ENCODE measurements at regions not wholly inside any gene's neighbourhood (a gene's known extent, or its start where the extent isn't known, plus 50 kb on each side); places are given as distances from the start of the nearest gene placed in this dataset.

- Histone ChIP-seq H3K4me3 (ENCODE audit: insufficient read depth, low read depth, low read length) (no peak overlapping the region), H3K4me2 (ENCODE audit: low read length) (no peak overlapping the region), H3K4me1 (ENCODE audit: insufficient read depth, low read length) (peaks cover 11% of the 10 kb centered on the region), H3K9me3 (ENCODE audit: insufficient read depth, low read depth, low read length) (no peaks in the 10 kb centered on the region), H3K36me3 (ENCODE audit: insufficient read depth, low read length) (no peaks in the 10 kb centered on the region), H3K9ac (ENCODE audit: low read length) (no peak overlapping the region), H2AFZ (ENCODE audit: low read depth, low read length) (no peak overlapping the region), H3K27ac (ENCODE audit: low read depth, low read length) (no peak overlapping the region), H3K27me3 (ENCODE audit: insufficient read depth, low read length) (no peaks in the 10 kb centered on the region), H4K20me1 (ENCODE audit: insufficient read depth, low read length) (no peaks in the 10 kb centered on the region), H3K79me2 (ENCODE audit: insufficient read depth, low read length) (no peaks in the 10 kb centered on the region)
- Mint-ChIP-seq H3K9me3 (ENCODE audit: unreplicated experiment) (peaks cover 6% of the 10 kb centered on the region), H3K27me3 (ENCODE audit: low read depth, unreplicated experiment) (peaks cover 2% of the 10 kb centered on the region), H3K36me3 (ENCODE audit: low read depth, unreplicated experiment) (no peaks in the 10 kb centered on the region), H3K4me1 (ENCODE audit: low read depth, unreplicated experiment) (peaks cover 7% of the 10 kb centered on the region), H3K4me3 (ENCODE audit: unreplicated experiment) (no peak overlapping the region), H3K27ac (ENCODE audit: unreplicated experiment) (no peak overlapping the region)
- FAIRE-seq (peak; percentile 70), DNase-seq (ENCODE audit: low read depth) (no peak)
- TF ChIP-seq EZH2 (IDR thresholded peaks at IDR 0.05; ENCODE audit: insufficient read depth, low read length): no peak
- TF ChIP-seq CTCF (IDR thresholded peaks at IDR 0.05; ENCODE audit: insufficient read depth, low read depth, low read length): no peak
Observed at GRCh38 chr4:22181736-22182135, 233.2 kb upstream of the KCNIP4 start.

- Histone ChIP-seq H3K9me3 (ENCODE audit: insufficient read depth, low read depth, low read length) (no peaks in the 10 kb centered on the region), H3K4me1 (ENCODE audit: insufficient read depth, low read length) (peaks cover 11% of the 10 kb centered on the region), H3K27ac (ENCODE audit: low read depth, low read length) (peak overlapping the region; percentile 51), H3K79me2 (ENCODE audit: insufficient read depth, low read length) (no peaks in the 10 kb centered on the region), H3K4me2 (ENCODE audit: low read length) (peak overlapping the region; percentile 57), H3K4me3 (ENCODE audit: insufficient read depth, low read depth, low read length) (no peak overlapping the region), H4K20me1 (ENCODE audit: insufficient read depth, low read length) (no peaks in the 10 kb centered on the region), H3K36me3 (ENCODE audit: insufficient read depth, low read length) (no peaks in the 10 kb centered on the region), H2AFZ (ENCODE audit: low read depth, low read length) (no peak overlapping the region), H3K9ac (ENCODE audit: low read length) (no peak overlapping the region), H3K27me3 (ENCODE audit: insufficient read depth, low read length) (no peaks in the 10 kb centered on the region)
- FAIRE-seq: peak; percentile 96
- peak; percentile 98 for DNase-seq (ENCODE audit: low read depth)
- peaks cover 2% of the 10 kb centered on the region for H3K27me3 Mint-ChIP-seq (ENCODE audit: low read depth, unreplicated experiment)
- TF ChIP-seq CTCF (IDR thresholded peaks at IDR 0.05; ENCODE audit: insufficient read depth, low read depth, low read length): no peak
- no peak for TF ChIP-seq EZH2 (IDR thresholded peaks at IDR 0.05; ENCODE audit: insufficient read depth, low read length)
- H3K36me3 Mint-ChIP-seq (ENCODE audit: low read depth, unreplicated experiment): no peaks in the 10 kb centered on the region
- no peak overlapping the region for H3K4me3 Mint-ChIP-seq (ENCODE audit: unreplicated experiment)
- H3K9me3 Mint-ChIP-seq (ENCODE audit: unreplicated experiment): peaks cover 8% of the 10 kb centered on the region
- H3K4me1 Mint-ChIP-seq (ENCODE audit: low read depth, unreplicated experiment): peaks cover 7% of the 10 kb centered on the region
- no peak overlapping the region for H3K27ac Mint-ChIP-seq (ENCODE audit: unreplicated experiment)
Observed at GRCh38 chr4:22179124-22179874, 230.7 kb upstream of the KCNIP4 start.

GRCh38 chr4:22174640-22175039 is 226.1 kb upstream of the KCNIP4 start:
- Mint-ChIP-seq H3K9me3 (ENCODE audit: unreplicated experiment) (peaks cover 8% of the 10 kb centered on the region), H3K36me3 (ENCODE audit: low read depth, unreplicated experiment) (no peaks in the 10 kb centered on the region), H3K27ac (ENCODE audit: unreplicated experiment) (no peak overlapping the region), H3K27me3 (ENCODE audit: low read depth, unreplicated experiment) (no peaks in the 10 kb centered on the region), H3K4me3 (ENCODE audit: unreplicated experiment) (no peak overlapping the region), H3K4me1 (ENCODE audit: low read depth, unreplicated experiment) (peaks cover 14% of the 10 kb centered on the region)
- Histone ChIP-seq H3K4me3 (ENCODE audit: insufficient read depth, low read depth, low read length) (no peak overlapping the region), H4K20me1 (ENCODE audit: insufficient read depth, low read length) (no peaks in the 10 kb centered on the region), H3K27me3 (ENCODE audit: insufficient read depth, low read length) (no peaks in the 10 kb centered on the region), H2AFZ (ENCODE audit: low read depth, low read length) (no peak overlapping the region), H3K79me2 (ENCODE audit: insufficient read depth, low read length) (no peaks in the 10 kb centered on the region), H3K27ac (ENCODE audit: low read depth, low read length) (no peak overlapping the region), H3K9me3 (ENCODE audit: insufficient read depth, low read depth, low read length) (no peaks in the 10 kb centered on the region), H3K36me3 (ENCODE audit: insufficient read depth, low read length) (no peaks in the 10 kb centered on the region), H3K4me2 (ENCODE audit: low read length) (no peak overlapping the region), H3K4me1 (ENCODE audit: insufficient read depth, low read length) (peaks cover 17% of the 10 kb centered on the region), H3K9ac (ENCODE audit: low read length) (no peak overlapping the region)
- DNase-seq (ENCODE audit: low read depth) (no peak), FAIRE-seq (no peak)
- no peak for TF ChIP-seq CTCF (IDR thresholded peaks at IDR 0.05; ENCODE audit: insufficient read depth, low read depth, low read length)
- no peak for TF ChIP-seq EZH2 (IDR thresholded peaks at IDR 0.05; ENCODE audit: insufficient read depth, low read length)

Measured in astrocyte (in vitro differentiated cells and primary cell).